ENCODE measurements at regions not wholly inside any gene's neighbourhood (a gene's known extent, or its start where the extent isn't known, plus 50 kb on each side); places are given as distances from the start of the nearest gene placed in this dataset.

DNA sequence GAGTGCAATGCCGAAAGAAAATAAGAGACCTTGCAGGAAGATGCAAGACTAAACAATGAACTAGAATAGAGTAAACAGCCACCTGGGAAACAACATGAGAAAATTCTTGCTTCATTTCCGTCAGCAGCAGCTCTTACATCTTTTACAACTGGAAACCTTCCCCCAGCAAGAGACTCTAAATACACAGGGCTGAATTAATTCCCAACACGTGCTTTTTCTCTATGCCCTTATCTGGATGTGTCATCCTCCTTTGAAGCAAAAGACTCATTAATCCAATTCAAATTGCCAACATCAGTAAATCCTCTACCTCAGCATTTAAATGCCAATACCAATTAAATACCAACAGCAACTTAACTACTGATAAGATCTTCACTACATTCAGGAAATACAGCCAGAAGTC is 99.0 kb upstream of the PDE1C start:
- Mint-ChIP-seq H3K27ac (no peak overlapping the region), H3K36me3 (ENCODE audit: low read depth) (no peaks in the 10 kb centered on the region), H3K4me3 (no peak overlapping the region), H3K27me3 (no peaks in the 10 kb centered on the region), H3K4me1 (no peaks in the 10 kb centered on the region), H3K9me3 (no peaks in the 10 kb centered on the region)
- intact Hi-C loops (cut with micrococcal nuclease), result no loop called here
- POLR2A ChIA-PET, result no interaction called here
- TF ChIP-seq, protein P1, sequence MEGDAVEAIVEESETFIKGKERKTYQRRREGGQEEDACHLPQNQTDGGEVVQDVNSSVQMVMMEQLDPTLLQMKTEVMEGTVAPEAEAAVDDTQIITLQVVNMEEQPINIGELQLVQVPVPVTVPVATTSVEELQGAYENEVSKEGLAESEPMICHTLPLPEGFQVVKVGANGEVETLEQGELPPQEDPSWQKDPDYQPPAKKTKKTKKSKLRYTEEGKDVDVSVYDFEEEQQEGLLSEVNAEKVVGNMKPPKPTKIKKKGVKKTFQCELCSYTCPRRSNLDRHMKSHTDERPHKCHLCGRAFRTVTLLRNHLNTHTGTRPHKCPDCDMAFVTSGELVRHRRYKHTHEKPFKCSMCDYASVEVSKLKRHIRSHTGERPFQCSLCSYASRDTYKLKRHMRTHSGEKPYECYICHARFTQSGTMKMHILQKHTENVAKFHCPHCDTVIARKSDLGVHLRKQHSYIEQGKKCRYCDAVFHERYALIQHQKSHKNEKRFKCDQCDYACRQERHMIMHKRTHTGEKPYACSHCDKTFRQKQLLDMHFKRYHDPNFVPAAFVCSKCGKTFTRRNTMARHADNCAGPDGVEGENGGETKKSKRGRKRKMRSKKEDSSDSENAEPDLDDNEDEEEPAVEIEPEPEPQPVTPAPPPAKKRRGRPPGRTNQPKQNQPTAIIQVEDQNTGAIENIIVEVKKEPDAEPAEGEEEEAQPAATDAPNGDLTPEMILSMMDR (IDR thresholded peaks at IDR 0.05), result no peak
- ATAC-seq (ENCODE audit: low read depth) (no peak), DNase-seq (no peak)
- CTCF ChIA-PET, result no interaction called here

DNA sequence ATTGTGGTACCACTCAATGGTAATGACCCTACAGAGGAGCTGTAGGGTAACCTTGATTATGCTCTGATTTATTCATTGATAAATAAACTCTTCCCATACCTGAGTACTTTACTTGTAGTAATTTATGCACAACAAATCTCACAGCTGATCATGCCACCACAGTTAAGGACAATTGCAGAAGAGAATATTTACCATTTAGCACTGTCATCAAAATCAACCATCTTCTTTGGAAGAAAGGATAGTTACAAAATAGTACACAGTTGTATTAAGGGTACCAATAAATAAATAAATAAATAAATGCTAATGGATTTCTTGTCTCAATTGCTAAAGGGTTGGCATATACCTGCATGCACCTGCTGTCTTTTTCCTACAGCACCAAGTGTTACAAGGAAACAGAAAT is 97.6 kb upstream of the PDE1C start:
- Mint-ChIP-seq H3K27me3 (no peaks in the 10 kb centered on the region), H3K36me3 (ENCODE audit: low read depth) (no peaks in the 10 kb centered on the region), H3K9me3 (no peaks in the 10 kb centered on the region), H3K27ac (no peak overlapping the region), H3K4me3 (no peak overlapping the region), H3K4me1 (no peaks in the 10 kb centered on the region)
- ChIA-PET CTCF (no interaction called here), POLR2A (no interaction called here)
- intact Hi-C loops (cut with micrococcal nuclease), result no loop called here
- TF ChIP-seq, protein P1 (IDR thresholded peaks at IDR 0.05), result no peak
- ATAC-seq (ENCODE audit: low read depth) (no peak), DNase-seq (no peak)

DNA sequence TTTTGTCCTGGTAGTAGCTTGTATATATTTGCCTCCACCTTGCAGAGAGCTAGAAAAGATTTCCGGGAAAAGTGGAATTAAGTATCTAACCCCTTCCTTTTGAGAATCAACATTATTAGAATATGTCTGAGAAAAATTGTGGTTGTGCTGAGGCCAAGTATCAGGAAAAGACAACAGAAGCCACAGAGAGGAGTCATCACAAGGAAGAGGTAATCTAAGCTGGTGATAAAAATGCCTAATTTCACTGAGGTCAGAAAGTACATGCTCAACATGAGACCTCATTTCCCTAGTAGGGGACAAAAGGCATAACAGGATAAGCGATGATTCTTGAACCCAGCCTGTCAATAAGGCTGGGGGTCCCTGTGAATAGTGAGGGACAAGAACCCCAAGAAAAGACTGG is 97.0 kb upstream of the PDE1C start:
- ChIA-PET CTCF (no interaction called here), POLR2A (no interaction called here)
- Mint-ChIP-seq H3K9me3 (no peaks in the 10 kb centered on the region), H3K27me3 (no peaks in the 10 kb centered on the region), H3K4me3 (no peak overlapping the region), H3K27ac (no peak overlapping the region), H3K36me3 (ENCODE audit: low read depth) (no peaks in the 10 kb centered on the region), H3K4me1 (no peaks in the 10 kb centered on the region)
- no peak for ATAC-seq (ENCODE audit: low read depth)
- intact Hi-C loops (cut with micrococcal nuclease), result no loop called here
- DNase-seq, result no peak
- TF ChIP-seq, protein P1 (IDR thresholded peaks at IDR 0.05), result no peak

DNA sequence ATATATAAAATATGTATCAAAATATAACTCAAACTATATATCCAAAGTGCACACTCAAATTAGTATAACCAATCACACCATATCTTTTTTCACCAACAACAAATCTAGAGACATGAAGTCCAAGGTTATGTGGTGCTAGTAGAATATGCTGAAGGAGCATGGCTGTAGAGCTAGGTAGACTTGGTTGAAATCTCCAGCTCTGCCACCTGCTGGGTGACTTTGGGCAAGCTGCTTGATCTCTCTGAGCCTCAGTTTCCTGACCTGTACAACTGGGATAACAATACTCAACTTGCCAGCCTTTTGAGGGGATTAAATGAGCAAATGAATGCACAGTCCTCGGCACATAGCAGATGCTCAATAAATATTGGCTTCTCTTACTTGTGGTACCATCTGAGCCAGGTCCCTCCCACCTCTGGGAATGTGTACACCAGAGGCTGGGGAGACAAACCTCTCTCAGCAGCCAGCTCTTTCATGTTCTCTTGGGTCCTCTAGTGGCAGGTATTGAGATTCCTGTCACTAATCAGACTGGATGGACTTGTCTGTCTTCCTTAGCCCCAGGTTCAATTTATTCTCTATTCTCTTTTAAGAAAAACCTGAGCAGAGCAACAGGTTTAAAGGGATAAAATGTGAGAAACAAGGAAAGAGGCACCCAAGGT is 94.3 kb upstream of the PDE1C start:
- CTCF ChIA-PET, result no interaction called here
- no peak for DNase-seq
- no peak overlapping the region for H3K27ac Mint-ChIP-seq
- no peaks in the 10 kb centered on the region for H3K9me3 Mint-ChIP-seq
- POLR2A ChIA-PET, result no interaction called here
- H3K4me3 Mint-ChIP-seq, result no peak overlapping the region
- TF ChIP-seq, protein P1 (IDR thresholded peaks at IDR 0.05), result no peak
- intact Hi-C loops (cut with micrococcal nuclease), result no loop called here
- H3K4me1 Mint-ChIP-seq, result no peaks in the 10 kb centered on the region
- no peaks in the 10 kb centered on the region for H3K27me3 Mint-ChIP-seq
- ATAC-seq (ENCODE audit: low read depth), result no peak
- no peaks in the 10 kb centered on the region for H3K36me3 Mint-ChIP-seq (ENCODE audit: low read depth)

DNA sequence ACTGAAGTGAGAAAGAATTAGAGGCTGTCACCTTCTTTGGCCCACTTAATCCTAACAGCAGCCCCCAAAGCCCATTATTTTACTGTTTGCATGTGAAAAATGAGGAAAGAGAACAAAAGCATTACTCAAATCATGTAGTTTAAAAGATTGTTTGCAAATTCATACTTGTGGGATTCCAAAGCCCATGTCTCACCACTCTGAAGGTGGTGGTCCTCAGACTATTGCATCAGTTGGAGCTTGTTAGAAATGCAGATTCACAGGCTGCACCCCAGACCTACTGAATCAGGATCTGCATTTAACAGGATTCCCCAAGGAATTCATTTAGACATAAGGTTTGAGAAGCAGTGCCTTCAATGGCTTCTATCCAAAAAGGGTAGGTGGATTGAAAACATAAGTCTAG is 93.7 kb upstream of the PDE1C start:
- ChIA-PET POLR2A (no interaction called here), CTCF (no interaction called here)
- Mint-ChIP-seq H3K27ac (no peak overlapping the region), H3K4me1 (no peaks in the 10 kb centered on the region), H3K4me3 (no peak overlapping the region), H3K36me3 (ENCODE audit: low read depth) (no peaks in the 10 kb centered on the region), H3K9me3 (no peaks in the 10 kb centered on the region), H3K27me3 (no peaks in the 10 kb centered on the region)
- ATAC-seq (ENCODE audit: low read depth), result no peak
- TF ChIP-seq, protein P1 (IDR thresholded peaks at IDR 0.05), result no peak
- intact Hi-C loops (cut with micrococcal nuclease), result no loop called here
- DNase-seq, result no peak

Measured in activated B cell treated with CpG ODN at 0.5 μM for 24 hours (primary cell).